ENCODE measurements at regions not wholly inside any gene's neighbourhood (a gene's known extent, or its start where the extent isn't known, plus 50 kb on each side); places are given as distances from the start of the nearest gene placed in this dataset.

DNA sequence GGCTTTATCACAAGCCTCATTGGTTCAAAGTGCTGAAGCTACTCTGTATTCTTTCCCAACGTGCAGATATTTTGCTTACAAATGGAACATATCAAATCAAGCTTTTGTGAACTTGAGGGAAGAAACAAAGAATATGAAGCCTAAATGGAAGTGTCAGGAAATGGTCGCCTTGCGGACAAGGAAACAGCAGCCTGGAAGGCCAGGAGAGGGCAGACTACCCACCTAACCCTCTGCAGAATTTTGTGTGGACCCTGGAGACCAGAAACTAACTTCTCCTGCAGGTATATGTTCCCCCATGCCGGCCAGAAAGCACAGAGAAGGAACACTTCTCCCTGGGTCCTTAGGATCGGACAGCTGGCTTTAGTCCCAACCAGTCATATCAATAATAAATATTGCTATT is 1425.8 kb downstream of the PCDH7 start:
- TF ChIP-seq ISL1 (CRISPR knock-in tag; IDR thresholded peaks at IDR 0.05), result no peak
- TF ChIP-seq RARB (CRISPR knock-in tag; IDR thresholded peaks at IDR 0.05), result no peak
- TF ChIP-seq, protein P1, sequence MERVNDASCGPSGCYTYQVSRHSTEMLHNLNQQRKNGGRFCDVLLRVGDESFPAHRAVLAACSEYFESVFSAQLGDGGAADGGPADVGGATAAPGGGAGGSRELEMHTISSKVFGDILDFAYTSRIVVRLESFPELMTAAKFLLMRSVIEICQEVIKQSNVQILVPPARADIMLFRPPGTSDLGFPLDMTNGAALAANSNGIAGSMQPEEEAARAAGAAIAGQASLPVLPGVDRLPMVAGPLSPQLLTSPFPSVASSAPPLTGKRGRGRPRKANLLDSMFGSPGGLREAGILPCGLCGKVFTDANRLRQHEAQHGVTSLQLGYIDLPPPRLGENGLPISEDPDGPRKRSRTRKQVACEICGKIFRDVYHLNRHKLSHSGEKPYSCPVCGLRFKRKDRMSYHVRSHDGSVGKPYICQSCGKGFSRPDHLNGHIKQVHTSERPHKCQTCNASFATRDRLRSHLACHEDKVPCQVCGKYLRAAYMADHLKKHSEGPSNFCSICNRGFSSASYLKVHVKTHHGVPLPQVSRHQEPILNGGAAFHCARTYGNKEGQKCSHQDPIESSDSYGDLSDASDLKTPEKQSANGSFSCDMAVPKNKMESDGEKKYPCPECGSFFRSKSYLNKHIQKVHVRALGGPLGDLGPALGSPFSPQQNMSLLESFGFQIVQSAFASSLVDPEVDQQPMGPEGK (CRISPR knock-in tag; IDR thresholded peaks at IDR 0.05; ENCODE audit: borderline replicate concordance), result no peak
- no peak for TF ChIP-seq TSHZ2 (CRISPR knock-in tag; IDR thresholded peaks at IDR 0.05)
- TF ChIP-seq ZFP30 (CRISPR knock-in tag; IDR thresholded peaks at IDR 0.05), result no peak
- TF ChIP-seq ZC3H10 (CRISPR knock-in tag; IDR thresholded peaks at IDR 0.05), result no peak
- no peak for TF ChIP-seq GLIS3 (CRISPR knock-in tag; IDR thresholded peaks at IDR 0.05)
- TF ChIP-seq BACH2 (CRISPR knock-in tag; IDR thresholded peaks at IDR 0.05; ENCODE audit: borderline replicate concordance), result no peak

Data from SK-N-SH treated with all-trans-retinoic acid at 6 μM for 48 hours (cell line).